AG09309 (cell line): ENCODE measurements at regions not wholly inside any gene's neighbourhood (a gene's known extent, or its start where the extent isn't known, plus 50 kb on each side); places are given as distances from the start of the nearest gene placed in this dataset.
A peak's percentile ranks its signal among the peaks of the same experiment; 100 is the strongest.

Source experiments
- DNase-seq: peaks from one replicate; pipeline ENCODE4 v3.0.0-alpha.2; 2010; ENCODE audit warnings: low read depth
- H3K4me3 ChIP-seq: 2 replicates; pipeline ENCODE4 v1.5.1; 2011; ENCODE audit warnings: mild to moderate bottlenecking, low read depth, low read length, moderate library complexity; ENCODE audit not compliant: control insufficient read depth
- TF ChIP-seq, protein P1 (sequence below): IDR thresholded peaks from 2 replicates; pipeline ENCODE4 v1.5.1; 2011; ENCODE audit warnings: mild to moderate bottlenecking, low read depth, low read length, inconsistent platforms; ENCODE audit not compliant: insufficient read depth, control insufficient read depth; ENCODE audit errors: missing control alignments

- no peak overlapping the region for H3K4me3 ChIP-seq
- TF ChIP-seq, protein P1, sequence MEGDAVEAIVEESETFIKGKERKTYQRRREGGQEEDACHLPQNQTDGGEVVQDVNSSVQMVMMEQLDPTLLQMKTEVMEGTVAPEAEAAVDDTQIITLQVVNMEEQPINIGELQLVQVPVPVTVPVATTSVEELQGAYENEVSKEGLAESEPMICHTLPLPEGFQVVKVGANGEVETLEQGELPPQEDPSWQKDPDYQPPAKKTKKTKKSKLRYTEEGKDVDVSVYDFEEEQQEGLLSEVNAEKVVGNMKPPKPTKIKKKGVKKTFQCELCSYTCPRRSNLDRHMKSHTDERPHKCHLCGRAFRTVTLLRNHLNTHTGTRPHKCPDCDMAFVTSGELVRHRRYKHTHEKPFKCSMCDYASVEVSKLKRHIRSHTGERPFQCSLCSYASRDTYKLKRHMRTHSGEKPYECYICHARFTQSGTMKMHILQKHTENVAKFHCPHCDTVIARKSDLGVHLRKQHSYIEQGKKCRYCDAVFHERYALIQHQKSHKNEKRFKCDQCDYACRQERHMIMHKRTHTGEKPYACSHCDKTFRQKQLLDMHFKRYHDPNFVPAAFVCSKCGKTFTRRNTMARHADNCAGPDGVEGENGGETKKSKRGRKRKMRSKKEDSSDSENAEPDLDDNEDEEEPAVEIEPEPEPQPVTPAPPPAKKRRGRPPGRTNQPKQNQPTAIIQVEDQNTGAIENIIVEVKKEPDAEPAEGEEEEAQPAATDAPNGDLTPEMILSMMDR, result no peak
- no peak for DNase-seq
Measured at GRCh38 chr11:92764128-92764527, 205.3 kb upstream of the MTNR1B start.

DNA sequence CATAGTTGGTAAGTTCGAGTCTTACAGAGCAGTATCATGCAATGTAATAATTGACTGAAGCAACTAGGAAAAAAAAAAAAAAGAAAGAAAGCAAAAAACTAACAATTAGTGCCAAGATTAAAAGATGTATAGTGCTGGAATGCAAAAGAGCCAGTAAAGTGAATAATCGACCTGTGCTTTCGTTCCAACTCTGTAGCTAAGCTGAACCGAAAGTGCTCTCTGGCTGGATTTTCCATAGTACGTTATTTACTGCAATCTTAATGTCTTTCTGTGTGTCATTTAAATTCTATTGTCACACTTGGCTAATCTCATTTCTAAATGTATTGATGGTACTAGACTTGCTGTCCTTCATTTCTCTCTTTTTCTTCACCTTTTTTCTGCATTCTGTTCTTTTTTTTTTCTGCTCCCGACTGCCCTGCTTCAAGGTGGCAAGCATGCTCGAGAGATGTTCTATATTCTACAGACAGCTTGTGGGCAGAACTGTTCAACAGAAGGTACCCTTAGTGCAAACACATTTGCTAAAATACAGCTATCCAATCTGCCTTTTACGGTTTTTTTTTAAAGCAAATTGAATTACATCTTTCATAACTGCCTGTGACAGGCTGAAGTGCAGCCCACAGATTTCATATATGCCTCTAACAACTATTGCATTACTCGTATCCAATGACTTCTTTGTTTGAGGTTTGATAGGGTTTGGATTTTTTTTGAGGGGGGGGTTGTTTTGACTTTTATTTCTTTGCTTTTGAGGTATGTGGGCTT is 204.2 kb upstream of the MTNR1B start:
- H3K4me3 ChIP-seq, result no peak overlapping the region
- no peak for DNase-seq
- TF ChIP-seq, protein P1, result no peak

- peak overlapping the region; percentile 13; the same call in 1 of the 2 replicates for H3K4me3 ChIP-seq
- DNase-seq, result no peak
- TF ChIP-seq, protein P1, result no peak
Measured at GRCh38 chr11:92765965-92766371, 203.5 kb upstream of the MTNR1B start.

- no peak for DNase-seq
- no peak overlapping the region for H3K4me3 ChIP-seq
- TF ChIP-seq, protein P1, result no peak
Measured at GRCh38 chr11:92766698-92767097, 202.8 kb upstream of the MTNR1B start.

DNA sequence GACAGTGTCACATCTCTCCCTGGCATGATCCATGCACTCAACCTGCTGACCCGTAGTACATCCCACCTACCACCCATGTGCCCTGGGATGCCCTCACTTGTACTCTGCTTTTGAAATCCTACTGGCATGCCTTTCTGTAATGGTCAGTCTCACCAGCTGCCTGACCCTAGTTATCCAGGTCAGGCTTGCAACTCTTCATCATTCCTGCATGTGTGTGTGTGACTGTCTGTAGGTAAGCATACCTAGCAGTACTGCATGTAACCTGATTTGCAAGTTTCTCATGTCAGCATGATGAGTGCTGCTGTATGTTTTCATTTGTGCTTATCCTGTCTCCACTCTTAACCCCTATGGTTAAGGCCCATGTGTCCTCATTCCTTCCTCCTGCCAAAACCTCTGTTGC is 202.0 kb upstream of the MTNR1B start:
- TF ChIP-seq, protein P1, result no peak
- H3K4me3 ChIP-seq, result no peak overlapping the region
- DNase-seq, result no peak

GRCh38 chr11:92768121-92768840 is 201.2 kb upstream of the MTNR1B start:
- H3K4me3 ChIP-seq, result no peak overlapping the region
- TF ChIP-seq, protein P1, result no peak
- DNase-seq, result no peak

DNA sequence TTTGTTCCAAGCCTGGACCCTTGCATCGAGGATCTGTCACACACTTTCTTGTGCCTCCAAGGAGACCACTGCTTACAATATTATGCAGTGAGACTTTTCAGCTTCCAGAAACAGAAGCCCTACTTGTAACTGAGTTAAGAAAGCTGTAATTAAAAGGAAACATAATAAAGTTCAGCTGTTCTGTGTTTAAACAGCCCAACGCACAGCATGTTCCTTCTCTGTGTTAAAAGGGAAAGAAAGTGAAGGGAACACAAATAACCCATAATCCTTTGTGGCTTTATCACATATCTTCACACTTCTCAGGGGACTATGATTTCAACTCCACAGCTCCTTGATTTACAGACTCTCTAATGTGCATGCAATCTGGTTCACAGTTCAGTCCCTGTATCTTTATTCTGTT is 200.3 kb upstream of the MTNR1B start:
- H3K4me3 ChIP-seq, result no peak overlapping the region
- no peak for DNase-seq
- TF ChIP-seq, protein P1, result no peak
